IPS-18a (cell line): ENCODE measurements at regions not wholly inside any gene's neighbourhood (a gene's known extent, or its start where the extent isn't known, plus 50 kb on each side); places are given as distances from the start of the nearest gene placed in this dataset.
"Not testable (repeated sequence)": the region's sequence is repeated elsewhere in the genome, so short reads cannot be mapped to it uniquely, and the experiment has no call there.

Source experiments
- H3K27ac ChIP-seq: one replicate; pipeline ENCODE4 v1.5.1; 2013; ENCODE audit warnings: low read length
- H3K27me3 ChIP-seq: one replicate; pipeline ENCODE4 v1.6.1; 2013; ENCODE audit warnings: mild to moderate bottlenecking, low read length; ENCODE audit not compliant: control insufficient read depth, insufficient read depth
- H3K36me3 ChIP-seq: one replicate; pipeline ENCODE4 v1.6.1; 2013; ENCODE audit warnings: low read depth, low read length; ENCODE audit not compliant: control insufficient read depth
- H3K4me1 ChIP-seq: one replicate; pipeline ENCODE4 v1.6.1; 2013; ENCODE audit warnings: low read depth, low read length; ENCODE audit not compliant: control insufficient read depth
- H3K4me3 ChIP-seq: one replicate; pipeline ENCODE4 v1.5.1; 2013; ENCODE audit warnings: low read length
- H3K9ac ChIP-seq: one replicate; pipeline ENCODE4 v1.6.1; 2013; ENCODE audit warnings: mild to moderate bottlenecking, low read length, moderate library complexity
- H3K9me3 ChIP-seq: one replicate; pipeline ENCODE4 v1.6.1; 2013; ENCODE audit warnings: low read depth, low read length; ENCODE audit not compliant: control insufficient read depth

- Histone ChIP-seq H3K9ac (no peak overlapping the region), H3K27me3 (no peaks in the 10 kb centered on the region), H3K27ac (no peak overlapping the region), H3K4me3 (no peak overlapping the region), H3K36me3 (no peaks in the 10 kb centered on the region), H3K4me1 (no peaks in the 10 kb centered on the region), H3K9me3 (no peaks in the 10 kb centered on the region)
Observed at GRCh38 chr4:30536231-30536630, 183.9 kb upstream of the PCDH7 start.

GRCh38 chr4:30537456-30537855, 182.7 kb upstream of the PCDH7 start:
- H3K9me3 ChIP-seq, result no peaks in the 10 kb centered on the region
- H3K4me3 ChIP-seq, result no peak overlapping the region
- H3K9ac ChIP-seq, result no peak overlapping the region
- H3K36me3 ChIP-seq, result no peaks in the 10 kb centered on the region
- H3K4me1 ChIP-seq, result no peaks in the 10 kb centered on the region
- no peaks in the 10 kb centered on the region for H3K27me3 ChIP-seq
- no peak overlapping the region for H3K27ac ChIP-seq

- Histone ChIP-seq H3K9me3 (no peaks in the 10 kb centered on the region), H3K9ac (no peak overlapping the region), H3K4me1 (peaks cover 6% of the 10 kb centered on the region), H3K36me3 (no peaks in the 10 kb centered on the region), H3K4me3 (no peak overlapping the region), H3K27me3 (no peaks in the 10 kb centered on the region), H3K27ac (no peak overlapping the region)
Observed at GRCh38 chr4:30538794-30539193, 181.4 kb upstream of the PCDH7 start.

GRCh38 chr4:30543057-30543456, 177.1 kb upstream of the PCDH7 start:
- Histone ChIP-seq H3K4me1 (peaks cover 6% of the 10 kb centered on the region), H3K27me3 (no peaks in the 10 kb centered on the region), H3K4me3 (no peak overlapping the region), H3K27ac (no peak overlapping the region), H3K9ac (no peak overlapping the region), H3K9me3 (no peaks in the 10 kb centered on the region), H3K36me3 (no peaks in the 10 kb centered on the region)

- Histone ChIP-seq H3K9me3 (no peaks in the 10 kb centered on the region), H3K4me3 (no peak overlapping the region), H3K4me1 (no peaks in the 10 kb centered on the region), H3K27ac (no peak overlapping the region), H3K27me3 (no peaks in the 10 kb centered on the region), H3K36me3 (no peaks in the 10 kb centered on the region), H3K9ac (no peak overlapping the region)
Observed at GRCh38 chr4:30553151-30553550, 167.0 kb upstream of the PCDH7 start.

- Histone ChIP-seq H3K9me3 (no peaks in the 10 kb centered on the region), H3K36me3 (no peaks in the 10 kb centered on the region), H3K27me3 (no peaks in the 10 kb centered on the region), H3K27ac (no peak overlapping the region), H3K9ac (no peak overlapping the region), H3K4me3 (no peak overlapping the region), H3K4me1 (no peaks in the 10 kb centered on the region)
Observed at GRCh38 chr4:30553706-30554105, 166.5 kb upstream of the PCDH7 start.

- Histone ChIP-seq H3K27me3 (no peaks in the 10 kb centered on the region), H3K9ac (no peak overlapping the region), H3K36me3 (no peaks in the 10 kb centered on the region), H3K4me3 (no peak overlapping the region), H3K27ac (no peak overlapping the region), H3K4me1 (no peaks in the 10 kb centered on the region), H3K9me3 (no peaks in the 10 kb centered on the region)
Observed at GRCh38 chr4:30555775-30556174, 164.4 kb upstream of the PCDH7 start.

GRCh38 chr4:30559481-30559880, 160.7 kb upstream of the PCDH7 start:
- H3K4me1 ChIP-seq, result no peaks in the 10 kb centered on the region
- no peaks in the 10 kb centered on the region for H3K9me3 ChIP-seq
- no peak overlapping the region for H3K9ac ChIP-seq
- H3K36me3 ChIP-seq, result no peaks in the 10 kb centered on the region
- H3K4me3 ChIP-seq, result no peak overlapping the region
- H3K27ac ChIP-seq, result no peak overlapping the region
- H3K27me3 ChIP-seq, result no peaks in the 10 kb centered on the region

GRCh38 chr4:30586850-30587249, 133.3 kb upstream of the PCDH7 start:
- Histone ChIP-seq H3K27me3 (no peaks in the 10 kb centered on the region), H3K27ac (no peak overlapping the region), H3K9ac (no peak overlapping the region), H3K36me3 (no peaks in the 10 kb centered on the region), H3K9me3 (no peaks in the 10 kb centered on the region), H3K4me3 (no peak overlapping the region), H3K4me1 (no peaks in the 10 kb centered on the region)

GRCh38 chr4:30589669-30590068, 130.5 kb upstream of the PCDH7 start:
- H3K36me3 ChIP-seq, H3K9me3 ChIP-seq, H3K27me3 ChIP-seq, H3K27ac ChIP-seq, H3K4me3 ChIP-seq, H3K4me1 ChIP-seq, H3K9ac ChIP-seq: not testable (repeated sequence)

GRCh38 chr4:30600246-30601017, 119.7 kb upstream of the PCDH7 start:
- Histone ChIP-seq H3K9ac (no peak overlapping the region), H3K27ac (no peak overlapping the region), H3K4me3 (no peak overlapping the region), H3K9me3 (no peaks in the 10 kb centered on the region), H3K36me3 (no peaks in the 10 kb centered on the region), H3K27me3 (no peaks in the 10 kb centered on the region), H3K4me1 (peaks cover 8% of the 10 kb centered on the region)

- Histone ChIP-seq H3K4me3 (no peak overlapping the region), H3K9ac (no peak overlapping the region), H3K9me3 (no peaks in the 10 kb centered on the region), H3K27ac (no peak overlapping the region), H3K27me3 (no peaks in the 10 kb centered on the region), H3K4me1 (peaks cover 8% of the 10 kb centered on the region), H3K36me3 (no peaks in the 10 kb centered on the region)
Observed at GRCh38 chr4:30601070-30601865, 118.9 kb upstream of the PCDH7 start.
